SU-DHL-6 (cell line): ENCODE measurements at regions not wholly inside any gene's neighbourhood (a gene's known extent, or its start where the extent isn't known, plus 50 kb on each side); places are given as distances from the start of the nearest gene placed in this dataset.

Experiments used
- H2AFZ ChIP-seq: fragments of 200-600 bp; sonication (generic); 2 replicates; pipeline ENCODE4 v1.6.1; 2014; ENCODE audit warnings: low read depth, mild to moderate bottlenecking, moderate library complexity, mixed read lengths, antibody characterized with exemption, low read length; ENCODE audit not compliant: severe bottlenecking
- H3F3A ChIP-seq: fragments of 200-600 bp; shearing (Covaris generic); 2 replicates; pipeline ENCODE4 v1.6.0; 2016; ENCODE audit warnings: antibody characterized with exemption, mild to moderate bottlenecking; ENCODE audit not compliant: insufficient read depth
- H3K27ac ChIP-seq: fragments of 200-600 bp; sonication (generic); 2 replicates; pipeline ENCODE4 v1.5.1; 2016; ENCODE audit warnings: low read depth, mild to moderate bottlenecking, low read length, moderate library complexity, mixed read lengths
- H3K27me3 ChIP-seq: fragments of 200-600 bp; sonication (generic), shearing (Covaris generic); 2 replicates; pipeline ENCODE4 v1.6.0; 2014; ENCODE audit warnings: mild to moderate bottlenecking, low read length
- H3K36me3 ChIP-seq: fragments of 200-600 bp; sonication (generic); 2 replicates; pipeline ENCODE4 v1.6.1; 2014; ENCODE audit warnings: mild to moderate bottlenecking, low read length, mixed read lengths
- H3K4me2 ChIP-seq: fragments of 300-600, 200-600 bp; shearing (Covaris generic), sonication (generic); 2 replicates; pipeline ENCODE4 v1.6.0; 2014; ENCODE audit warnings: low read length, low read depth, mild to moderate bottlenecking; ENCODE audit not compliant: poor library complexity, severe bottlenecking
- H3K4me3 ChIP-seq: fragments of 200-600 bp; sonication (generic); 2 replicates; pipeline ENCODE4 v1.5.1; 2014; ENCODE audit warnings: antibody characterized with exemption, low read length, mild to moderate bottlenecking, mixed read lengths; ENCODE audit not compliant: insufficient read depth, poor library complexity, severe bottlenecking
- H3K79me2 ChIP-seq: fragments of 200-600 bp; sonication (generic); 2 replicates; pipeline ENCODE4 v1.6.1; 2014; ENCODE audit warnings: mild to moderate bottlenecking, low read length, moderate library complexity; ENCODE audit not compliant: insufficient read depth
- H3K9ac ChIP-seq: fragments of 200-600 bp; sonication (generic); 2 replicates; pipeline ENCODE4 v1.7.0; 2014; ENCODE audit warnings: mild to moderate bottlenecking, low read length
- H3K9me2 ChIP-seq: fragments of 200-600 bp; sonication (generic); replicated peaks from 2 replicates; pipeline ENCODE4 v1.6.1; 2014; ENCODE audit warnings: low read length; ENCODE audit not compliant: insufficient read depth
- H3K9me3 ChIP-seq: fragments of 200-600 bp; sonication (generic); 2 replicates; pipeline ENCODE4 v1.6.1; 2014; ENCODE audit warnings: low read length, mixed read lengths; ENCODE audit not compliant: insufficient read depth
- H4K20me1 ChIP-seq: fragments of 200-600 bp; sonication (generic); 2 replicates; pipeline ENCODE4 v1.6.1; 2014; ENCODE audit warnings: low read depth, mild to moderate bottlenecking, antibody characterized with exemption, low read length, moderate library complexity, mixed read lengths
- CTCF ChIP-seq: fragments of 200-600 bp; sonication (generic); IDR thresholded peaks from one replicate; pipeline ENCODE4 v1.5.1; 2017; ENCODE audit warnings: antibody characterized with exemption, mild to moderate bottlenecking, low read length, moderate library complexity; ENCODE audit not compliant: insufficient read depth, poor library complexity, severe bottlenecking
- EZH2phosphoT487 ChIP-seq: fragments of 200-600 bp; sonication (generic), shearing (Covaris generic); conservative IDR thresholded peaks from 2 replicates; pipeline ENCODE4 v1.6.1; 2018; ENCODE audit warnings: mild to moderate bottlenecking, antibody characterized with exemption, low read length, moderate library complexity, mixed read lengths

- H3F3A ChIP-seq = no peaks in the 10 kb centered on the region
- H3K4me3 ChIP-seq = no peak overlapping the region
- no peaks in the 10 kb centered on the region for H3K79me2 ChIP-seq
- H3K9me2 ChIP-seq = no peaks in the 10 kb centered on the region
- no peaks in the 10 kb centered on the region for H3K36me3 ChIP-seq
- H3K27ac ChIP-seq = no peak overlapping the region
- H3K9me3 ChIP-seq = no peaks in the 10 kb centered on the region
- H3K9ac ChIP-seq = no peak overlapping the region
- H3K27me3 ChIP-seq = no peaks in the 10 kb centered on the region
- H2AFZ ChIP-seq = no peak overlapping the region
- TF ChIP-seq EZH2phosphoT487 (no peak), CTCF (no peak)
- H4K20me1 ChIP-seq = no peaks in the 10 kb centered on the region
- no peak overlapping the region for H3K4me2 ChIP-seq
Observed at GRCh38 chr9:109560470-109561132, 62.5 kb upstream of the PTPN3 start.

GRCh38 chr9:109561137-109561536, 63.0 kb upstream of the PTPN3 start:
- Histone ChIP-seq H3K9me2 (no peaks in the 10 kb centered on the region), H3K79me2 (no peaks in the 10 kb centered on the region), H3K9me3 (no peaks in the 10 kb centered on the region), H3K4me2 (no peak overlapping the region), H4K20me1 (no peaks in the 10 kb centered on the region), H3K27ac (no peak overlapping the region), H3K36me3 (no peaks in the 10 kb centered on the region), H3F3A (no peaks in the 10 kb centered on the region), H3K27me3 (no peaks in the 10 kb centered on the region), H3K4me3 (no peak overlapping the region), H2AFZ (no peak overlapping the region), H3K9ac (no peak overlapping the region)
- TF ChIP-seq EZH2phosphoT487 (no peak), CTCF (no peak)

- H3F3A ChIP-seq = no peaks in the 10 kb centered on the region
- TF ChIP-seq EZH2phosphoT487 = no peak
- no peak for TF ChIP-seq CTCF
Observed at GRCh38 chr9:109568089-109568488, 70.0 kb upstream of the PTPN3 start.

More at GRCh38 chr9:109568089-109568488, 70.0 kb upstream of the PTPN3 start:
- Histone ChIP-seq H3K9me3 (no peaks in the 10 kb centered on the region), H3K27ac (no peak overlapping the region), H3K9ac (no peak overlapping the region), H4K20me1 (no peaks in the 10 kb centered on the region), H3K79me2 (no peaks in the 10 kb centered on the region), H3K4me2 (no peak overlapping the region), H3K27me3 (no peaks in the 10 kb centered on the region), H3K9me2 (no peaks in the 10 kb centered on the region), H3K36me3 (no peaks in the 10 kb centered on the region), H3K4me3 (no peak overlapping the region), H2AFZ (no peak overlapping the region)
